ENCODE measurements at regions not wholly inside any gene's neighbourhood (a gene's known extent, or its start where the extent isn't known, plus 50 kb on each side); places are given as distances from the start of the nearest gene placed in this dataset.
A peak's percentile ranks its signal among the peaks of the same experiment; 100 is the strongest.

DNA sequence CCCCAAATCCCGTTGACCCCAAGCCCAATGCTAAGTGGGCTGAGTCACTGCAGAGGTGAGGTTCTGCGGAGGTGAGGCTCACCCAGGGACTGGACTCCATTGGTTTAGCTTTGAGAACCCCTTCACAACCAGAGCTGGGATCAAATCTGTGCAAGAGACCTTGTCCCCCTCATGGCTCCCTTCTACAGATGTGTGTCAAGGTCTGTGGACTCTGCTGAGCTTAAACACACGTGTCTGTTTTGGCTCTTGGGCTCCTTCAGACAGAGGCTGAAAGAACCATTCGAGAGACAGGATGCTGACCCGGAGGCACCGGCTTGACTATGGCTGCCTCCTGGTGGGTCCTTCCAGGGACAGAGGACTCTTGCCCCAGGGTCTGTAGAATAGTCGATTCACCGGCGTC lies 190.3 kb downstream of the LPIN1 start:
- Histone ChIP-seq H3K9me3 (no peaks in the 10 kb centered on the region), H3K4me1 (ENCODE audit: low read depth) (no peaks in the 10 kb centered on the region), H3K36me3 (ENCODE audit: low read depth) (no peaks in the 10 kb centered on the region), H3K4me3 (no peak overlapping the region)
- no peak for ATAC-seq
- intact Hi-C loops (cut with DNase I, micrococcal nuclease), result no loop called here
- DNase-seq, result no peak
- TF ChIP-seq, protein P1, sequence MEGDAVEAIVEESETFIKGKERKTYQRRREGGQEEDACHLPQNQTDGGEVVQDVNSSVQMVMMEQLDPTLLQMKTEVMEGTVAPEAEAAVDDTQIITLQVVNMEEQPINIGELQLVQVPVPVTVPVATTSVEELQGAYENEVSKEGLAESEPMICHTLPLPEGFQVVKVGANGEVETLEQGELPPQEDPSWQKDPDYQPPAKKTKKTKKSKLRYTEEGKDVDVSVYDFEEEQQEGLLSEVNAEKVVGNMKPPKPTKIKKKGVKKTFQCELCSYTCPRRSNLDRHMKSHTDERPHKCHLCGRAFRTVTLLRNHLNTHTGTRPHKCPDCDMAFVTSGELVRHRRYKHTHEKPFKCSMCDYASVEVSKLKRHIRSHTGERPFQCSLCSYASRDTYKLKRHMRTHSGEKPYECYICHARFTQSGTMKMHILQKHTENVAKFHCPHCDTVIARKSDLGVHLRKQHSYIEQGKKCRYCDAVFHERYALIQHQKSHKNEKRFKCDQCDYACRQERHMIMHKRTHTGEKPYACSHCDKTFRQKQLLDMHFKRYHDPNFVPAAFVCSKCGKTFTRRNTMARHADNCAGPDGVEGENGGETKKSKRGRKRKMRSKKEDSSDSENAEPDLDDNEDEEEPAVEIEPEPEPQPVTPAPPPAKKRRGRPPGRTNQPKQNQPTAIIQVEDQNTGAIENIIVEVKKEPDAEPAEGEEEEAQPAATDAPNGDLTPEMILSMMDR (IDR thresholded peaks at IDR 0.05), result no peak

DNA sequence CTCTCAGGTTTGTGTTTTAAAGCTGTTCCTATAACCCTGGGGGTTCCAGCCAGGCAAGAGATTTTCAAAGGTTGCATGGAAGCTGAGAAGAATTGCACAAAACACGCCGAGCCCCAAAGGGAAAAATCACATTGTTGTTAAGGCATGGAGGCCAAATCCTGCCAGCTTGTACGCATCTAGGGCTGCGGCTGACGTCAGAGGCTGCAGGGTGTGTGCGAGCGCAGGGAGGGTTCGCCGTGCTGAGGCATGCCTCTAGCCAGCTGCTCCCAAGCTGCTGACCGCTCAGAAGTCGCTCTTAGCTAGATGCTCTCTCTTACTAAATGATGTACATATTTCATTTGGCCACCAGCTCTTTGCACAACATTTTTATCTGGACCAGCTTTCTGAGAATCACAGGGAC lies 191.8 kb downstream of the LPIN1 start:
- no peaks in the 10 kb centered on the region for H3K4me1 ChIP-seq (ENCODE audit: low read depth)
- H3K9me3 ChIP-seq, result no peaks in the 10 kb centered on the region
- peak; percentile 29 to 57 (median 30) for DNase-seq
- H3K4me3 ChIP-seq, result no peak overlapping the region
- no peaks in the 10 kb centered on the region for H3K36me3 ChIP-seq (ENCODE audit: low read depth)
- intact Hi-C loops (cut with DNase I, micrococcal nuclease), result no loop called here
- ATAC-seq, result peak; percentile 48
- TF ChIP-seq, protein P1 (IDR thresholded peaks at IDR 0.05), result no peak

DNA sequence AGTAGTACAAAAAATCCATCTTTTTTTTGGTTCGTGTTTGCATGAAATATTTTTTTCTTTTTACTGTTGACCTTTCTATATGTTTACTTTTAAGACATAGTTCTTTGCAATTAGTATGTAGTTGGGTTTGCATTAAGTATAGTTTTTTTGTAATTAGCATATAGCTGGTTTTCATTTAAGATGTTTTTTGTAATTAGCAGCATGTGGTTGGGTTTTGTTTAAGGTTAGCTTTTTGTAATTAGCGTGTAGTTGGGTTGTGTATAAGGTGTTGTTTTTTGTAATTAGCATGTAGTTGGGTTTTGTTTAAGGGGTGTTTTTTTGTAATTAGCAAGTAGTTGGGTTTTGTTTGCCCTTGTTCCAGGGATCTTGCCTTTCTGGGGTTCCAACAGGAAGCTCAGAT lies 193.1 kb downstream of the LPIN1 start:
- Histone ChIP-seq H3K4me1 (ENCODE audit: low read depth) (no peaks in the 10 kb centered on the region), H3K9me3 (no peaks in the 10 kb centered on the region), H3K4me3 (no peak overlapping the region), H3K36me3 (ENCODE audit: low read depth) (no peaks in the 10 kb centered on the region)
- DNase-seq, result no peak
- TF ChIP-seq, protein P1 (IDR thresholded peaks at IDR 0.05), result no peak
- intact Hi-C loops (cut with DNase I, micrococcal nuclease), result no loop called here
- ATAC-seq, result no peak

DNA sequence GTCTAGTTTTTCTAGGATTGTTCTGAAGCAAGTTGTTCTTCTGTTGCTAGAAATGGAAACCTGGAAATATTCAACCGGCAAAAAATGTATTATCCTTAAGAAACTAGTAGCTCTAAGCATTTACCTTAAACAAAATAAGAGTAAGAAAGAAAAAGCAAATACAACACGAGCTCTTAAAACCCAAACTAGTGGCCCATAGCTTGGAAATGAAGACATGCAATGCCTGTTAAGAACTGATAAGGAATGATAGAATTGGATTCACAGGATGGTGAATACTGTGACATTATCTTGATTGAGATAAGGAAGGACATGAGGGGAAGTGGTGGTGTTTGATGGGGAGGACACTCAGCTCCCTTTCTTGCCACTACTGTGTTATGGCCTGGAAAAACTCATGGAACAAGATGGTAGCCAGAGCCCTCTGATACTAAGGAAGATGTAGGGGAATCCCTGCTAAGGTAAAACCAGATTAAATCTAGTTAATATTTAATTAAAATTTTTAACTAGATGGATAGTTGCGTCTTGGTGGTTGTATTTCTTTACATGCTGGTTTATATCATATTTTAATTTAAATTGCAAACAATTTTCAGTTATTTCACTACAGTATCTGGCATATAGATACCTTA lies 193.8 kb downstream of the LPIN1 start:
- intact Hi-C loops (cut with DNase I, micrococcal nuclease), result no loop called here
- DNase-seq (no peak), ATAC-seq (no peak)
- TF ChIP-seq, protein P1 (IDR thresholded peaks at IDR 0.05), result no peak
- Histone ChIP-seq H3K36me3 (ENCODE audit: low read depth) (no peaks in the 10 kb centered on the region), H3K4me1 (ENCODE audit: low read depth) (no peaks in the 10 kb centered on the region), H3K9me3 (no peaks in the 10 kb centered on the region), H3K4me3 (no peak overlapping the region)

DNA sequence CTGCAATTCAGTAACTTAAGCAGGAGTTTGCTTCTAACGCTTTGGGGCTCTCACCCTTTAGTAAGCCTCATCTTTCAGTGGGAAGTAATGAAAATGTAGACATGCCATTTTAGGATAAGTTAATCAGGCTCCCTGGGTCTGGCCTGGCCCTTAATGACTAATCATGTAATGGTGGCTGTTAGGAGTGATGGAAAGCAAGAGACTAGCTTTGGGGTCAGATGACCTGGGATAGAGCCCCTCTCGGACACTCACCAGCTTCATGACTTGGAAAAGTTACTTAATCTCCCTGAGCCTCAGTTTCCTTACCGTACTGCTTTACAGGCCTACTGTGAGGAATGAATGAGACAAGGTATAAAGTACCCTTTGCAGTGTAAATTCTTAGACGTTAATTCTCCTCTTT lies 194.4 kb downstream of the LPIN1 start:
- Histone ChIP-seq H3K4me1 (ENCODE audit: low read depth) (no peaks in the 10 kb centered on the region), H3K9me3 (no peaks in the 10 kb centered on the region), H3K4me3 (no peak overlapping the region), H3K36me3 (ENCODE audit: low read depth) (no peaks in the 10 kb centered on the region)
- TF ChIP-seq, protein P1 (IDR thresholded peaks at IDR 0.05), result no peak
- ATAC-seq (no peak), DNase-seq (no peak)
- intact Hi-C loops (cut with DNase I, micrococcal nuclease), result no loop called here

Data from mucosa of descending colon (tissue), 3 donors.